Glutamatergic neuron (in vitro differentiated cells): ENCODE measurements at regions not wholly inside any gene's neighbourhood (a gene's known extent, or its start where the extent isn't known, plus 50 kb on each side); places are given as distances from the start of the nearest gene placed in this dataset.

Experiments used
- DNase-seq: peaks from one replicate; pipeline ENCODE4 v3.0.0; 2022
- H3K27ac Mint-ChIP-seq: one replicate; pipeline ENCODE4 v1.8.0; 2020; ENCODE audit warnings: mild to moderate bottlenecking, mixed read lengths, inconsistent platforms; ENCODE audit not compliant: unreplicated experiment
- H3K27me3 Mint-ChIP-seq: one replicate; pipeline ENCODE4 v1.8.0; 2020; ENCODE audit warnings: mild to moderate bottlenecking, moderate library complexity, mixed read lengths, inconsistent platforms; ENCODE audit not compliant: unreplicated experiment
- H3K36me3 Mint-ChIP-seq: one replicate; pipeline ENCODE4 v1.8.0; 2020; ENCODE audit warnings: mild to moderate bottlenecking, mixed read lengths, inconsistent platforms; ENCODE audit not compliant: unreplicated experiment
- H3K4me1 Mint-ChIP-seq: one replicate; pipeline ENCODE4 v1.8.0; 2020; ENCODE audit warnings: mild to moderate bottlenecking, low read depth, mixed read lengths, inconsistent platforms; ENCODE audit not compliant: unreplicated experiment
- H3K4me3 Mint-ChIP-seq: one replicate; pipeline ENCODE4 v1.8.0; 2020; ENCODE audit warnings: mild to moderate bottlenecking, mixed read lengths, inconsistent platforms; ENCODE audit not compliant: unreplicated experiment
- H3K9me3 Mint-ChIP-seq: one replicate; pipeline ENCODE4 v1.8.0; 2020; ENCODE audit warnings: mild to moderate bottlenecking, moderate library complexity, mixed read lengths, inconsistent platforms; ENCODE audit not compliant: unreplicated experiment
- TF ChIP-seq, protein P1 (sequence below): fragments of 200-600 bp; sonication (generic); IDR thresholded peaks from one replicate; pipeline ENCODE4 v1.5.0; 2021; ENCODE audit not compliant: partially characterized antibody, unreplicated experiment

DNA sequence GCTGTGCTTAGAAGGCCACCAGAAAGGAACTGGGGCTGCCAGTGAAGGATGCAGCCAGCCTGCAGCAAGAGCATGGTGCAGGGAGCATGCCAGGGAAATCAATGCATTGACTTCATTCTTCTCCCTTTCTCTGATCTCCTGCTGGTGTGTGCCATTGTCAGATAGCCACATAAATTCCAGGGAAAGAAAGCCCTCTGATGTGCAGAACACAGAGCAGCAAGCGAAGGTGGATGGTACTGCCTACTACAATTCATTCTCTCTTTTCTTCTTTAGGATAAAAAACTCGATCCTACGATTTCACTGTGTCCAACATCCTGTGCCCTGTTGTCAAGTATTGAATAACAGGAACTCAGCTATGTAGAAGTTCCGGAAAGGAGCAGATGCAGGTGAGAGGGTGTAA lies 446.7 kb upstream of the TMEM132C start:
- no peak overlapping the region for H3K4me3 Mint-ChIP-seq

DNA sequence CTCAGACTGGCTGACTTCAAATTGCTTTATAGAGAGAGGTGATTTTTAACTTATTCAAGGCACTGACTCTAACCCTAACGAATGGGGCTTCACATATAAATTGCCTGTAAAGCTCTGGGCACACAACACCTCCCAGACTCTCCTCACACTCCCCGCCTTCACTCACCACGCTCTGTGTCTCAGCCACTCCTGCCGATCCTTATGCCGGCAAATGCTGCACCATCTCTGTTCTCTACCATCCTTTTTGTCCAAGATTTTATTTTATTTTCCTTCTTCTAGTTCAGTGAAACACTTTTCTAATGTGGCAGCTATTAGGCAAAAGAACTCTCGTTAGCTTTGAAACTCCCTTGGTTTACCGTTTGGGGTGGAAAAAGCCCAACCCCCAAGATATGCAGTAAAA lies 446.1 kb upstream of the TMEM132C start:
- H3K27ac Mint-ChIP-seq, result no peak overlapping the region
- H3K4me3 Mint-ChIP-seq, result no peak overlapping the region
- peaks cover 5% of the 10 kb centered on the region for H3K27me3 Mint-ChIP-seq
- peaks cover 9% of the 10 kb centered on the region for H3K9me3 Mint-ChIP-seq
- H3K4me1 Mint-ChIP-seq, result no peaks in the 10 kb centered on the region
- H3K36me3 Mint-ChIP-seq, result peaks cover 8% of the 10 kb centered on the region
- DNase-seq, result no peak
- TF ChIP-seq, protein P1, sequence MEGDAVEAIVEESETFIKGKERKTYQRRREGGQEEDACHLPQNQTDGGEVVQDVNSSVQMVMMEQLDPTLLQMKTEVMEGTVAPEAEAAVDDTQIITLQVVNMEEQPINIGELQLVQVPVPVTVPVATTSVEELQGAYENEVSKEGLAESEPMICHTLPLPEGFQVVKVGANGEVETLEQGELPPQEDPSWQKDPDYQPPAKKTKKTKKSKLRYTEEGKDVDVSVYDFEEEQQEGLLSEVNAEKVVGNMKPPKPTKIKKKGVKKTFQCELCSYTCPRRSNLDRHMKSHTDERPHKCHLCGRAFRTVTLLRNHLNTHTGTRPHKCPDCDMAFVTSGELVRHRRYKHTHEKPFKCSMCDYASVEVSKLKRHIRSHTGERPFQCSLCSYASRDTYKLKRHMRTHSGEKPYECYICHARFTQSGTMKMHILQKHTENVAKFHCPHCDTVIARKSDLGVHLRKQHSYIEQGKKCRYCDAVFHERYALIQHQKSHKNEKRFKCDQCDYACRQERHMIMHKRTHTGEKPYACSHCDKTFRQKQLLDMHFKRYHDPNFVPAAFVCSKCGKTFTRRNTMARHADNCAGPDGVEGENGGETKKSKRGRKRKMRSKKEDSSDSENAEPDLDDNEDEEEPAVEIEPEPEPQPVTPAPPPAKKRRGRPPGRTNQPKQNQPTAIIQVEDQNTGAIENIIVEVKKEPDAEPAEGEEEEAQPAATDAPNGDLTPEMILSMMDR, result no peak

More for the DNA sequence above, 446.7 kb upstream of the TMEM132C start:
- peaks cover 7% of the 10 kb centered on the region for H3K9me3 Mint-ChIP-seq
- H3K27me3 Mint-ChIP-seq, result peaks cover 5% of the 10 kb centered on the region
- H3K36me3 Mint-ChIP-seq, result peaks cover 4% of the 10 kb centered on the region
- no peaks in the 10 kb centered on the region for H3K4me1 Mint-ChIP-seq
- no peak for DNase-seq
- no peak overlapping the region for H3K27ac Mint-ChIP-seq
- TF ChIP-seq, protein P1, result no peak

DNA sequence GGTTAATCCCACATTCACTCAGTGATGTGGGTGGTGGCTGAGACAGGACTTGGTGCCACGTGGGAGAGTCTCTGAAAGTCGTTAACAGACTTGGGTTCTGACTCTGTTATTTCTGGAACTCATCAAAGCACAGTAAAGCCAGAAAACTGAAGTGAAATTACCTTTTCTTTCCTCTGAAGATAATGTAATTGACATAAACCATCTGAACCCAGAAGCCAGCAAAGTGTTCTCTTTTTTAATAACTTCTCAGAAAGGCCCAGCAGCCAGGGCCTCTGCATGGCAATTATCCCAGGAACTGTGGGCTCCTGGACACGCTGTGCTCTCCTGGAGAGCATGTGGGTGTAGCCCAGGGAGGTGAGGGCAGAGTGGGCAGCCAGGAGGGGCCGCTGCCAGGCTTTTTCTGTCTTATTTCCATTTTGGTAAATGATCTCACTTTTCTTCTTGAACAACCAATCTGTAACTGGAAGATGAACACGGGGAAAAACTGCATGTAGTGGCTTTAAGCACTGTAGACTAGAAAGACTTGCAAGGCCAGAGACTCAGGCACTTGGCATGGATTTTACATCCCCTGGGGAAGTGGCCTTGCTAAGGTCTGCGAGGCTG lies 444.1 kb upstream of the TMEM132C start:
- Mint-ChIP-seq H3K27ac (no peak overlapping the region), H3K27me3 (peaks cover 5% of the 10 kb centered on the region), H3K36me3 (peaks cover 8% of the 10 kb centered on the region), H3K4me3 (no peak overlapping the region), H3K4me1 (no peaks in the 10 kb centered on the region), H3K9me3 (peaks cover 13% of the 10 kb centered on the region)
- TF ChIP-seq, protein P1, result no peak
- no peak for DNase-seq

DNA sequence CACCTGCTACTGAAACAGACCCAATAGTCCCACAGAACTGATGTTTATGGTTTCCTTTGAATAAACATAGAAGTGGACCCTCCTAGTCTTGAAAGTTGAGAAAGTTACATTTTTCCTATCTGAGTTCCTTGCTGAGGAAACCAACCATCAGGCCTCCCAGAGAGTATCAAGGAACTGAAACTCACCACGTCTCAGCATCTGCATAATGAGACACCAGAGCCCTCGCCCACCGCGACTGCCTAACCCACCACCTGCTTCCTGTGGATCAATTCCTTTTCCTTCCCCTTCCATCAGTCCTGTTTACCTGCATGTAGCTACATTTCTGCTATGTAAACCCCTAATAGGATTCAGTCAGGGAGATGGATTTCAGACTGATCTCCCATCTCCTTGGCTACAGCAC lies 443.2 kb upstream of the TMEM132C start:
- TF ChIP-seq, protein P1, result no peak
- H3K27me3 Mint-ChIP-seq, result peaks cover 4% of the 10 kb centered on the region
- no peaks in the 10 kb centered on the region for H3K4me1 Mint-ChIP-seq
- no peak for DNase-seq
- H3K4me3 Mint-ChIP-seq, result no peak overlapping the region
- peaks cover 8% of the 10 kb centered on the region for H3K36me3 Mint-ChIP-seq
- peaks cover 13% of the 10 kb centered on the region for H3K9me3 Mint-ChIP-seq
- H3K27ac Mint-ChIP-seq, result no peak overlapping the region

DNA sequence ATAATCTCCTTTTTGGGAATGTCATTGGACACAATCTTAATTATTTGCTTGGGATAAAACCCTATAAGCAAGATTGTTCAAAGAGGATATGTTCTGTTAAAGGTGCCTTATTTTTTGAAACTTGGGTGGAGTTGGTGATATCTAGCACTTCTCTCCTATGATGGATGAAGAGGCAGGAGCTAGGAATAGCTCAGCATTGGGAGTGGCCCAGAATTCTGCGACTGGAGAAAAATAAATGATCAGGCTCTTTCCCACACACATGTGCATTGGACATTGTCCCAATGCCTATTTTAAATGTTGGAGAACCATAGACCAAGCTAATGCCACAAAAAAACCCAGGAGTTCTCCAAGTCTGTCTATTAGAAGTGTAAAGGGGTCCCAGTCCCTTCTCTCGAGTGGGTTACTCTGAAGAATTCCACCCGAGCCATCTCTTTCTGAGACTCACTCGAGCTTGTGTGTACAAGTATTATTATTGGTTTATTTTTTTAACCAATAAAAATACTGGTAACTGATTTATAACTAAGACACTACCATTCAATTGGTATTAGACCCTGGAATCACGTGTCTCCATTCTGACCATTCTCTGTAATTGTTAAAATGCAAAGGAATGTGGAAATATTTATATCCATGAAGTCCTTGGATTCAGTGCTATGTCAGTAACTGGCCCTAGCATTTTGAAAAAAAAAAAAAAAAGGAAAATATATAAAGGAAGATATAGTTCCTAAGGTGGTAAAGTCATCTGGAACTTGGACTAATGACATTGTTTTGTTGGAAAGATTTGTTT lies 437.5 kb upstream of the TMEM132C start:
- Mint-ChIP-seq H3K27ac (no peak overlapping the region), H3K4me1 (no peaks in the 10 kb centered on the region), H3K36me3 (peaks cover 8% of the 10 kb centered on the region), H3K27me3 (no peaks in the 10 kb centered on the region), H3K4me3 (no peak overlapping the region), H3K9me3 (peaks cover 14% of the 10 kb centered on the region)
- no peak for DNase-seq
- TF ChIP-seq, protein P1, result no peak
